ENCODE measurements at regions not wholly inside any gene's neighbourhood (a gene's known extent, or its start where the extent isn't known, plus 50 kb on each side); places are given as distances from the start of the nearest gene placed in this dataset.

DNA sequence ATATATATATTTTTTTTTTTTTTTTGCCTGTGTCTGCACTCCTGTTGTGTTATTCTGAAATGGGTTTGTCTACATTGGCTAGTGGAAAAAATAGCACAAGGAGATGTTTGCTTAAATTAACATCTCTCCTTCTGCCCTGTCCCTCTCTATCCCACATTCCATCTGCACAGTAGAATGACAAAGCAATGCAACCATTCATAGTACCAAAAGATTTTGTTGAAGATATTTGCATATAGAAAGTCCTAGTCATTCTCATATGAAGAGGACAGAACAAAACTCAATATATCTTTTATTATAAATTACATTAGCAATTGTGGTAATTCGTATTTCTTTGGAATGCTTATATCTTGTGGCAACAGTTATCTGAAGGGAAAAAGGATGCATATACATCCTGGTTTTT, 88.3 kb upstream of the AGA start (continued):
- TF ChIP-seq, protein P1, sequence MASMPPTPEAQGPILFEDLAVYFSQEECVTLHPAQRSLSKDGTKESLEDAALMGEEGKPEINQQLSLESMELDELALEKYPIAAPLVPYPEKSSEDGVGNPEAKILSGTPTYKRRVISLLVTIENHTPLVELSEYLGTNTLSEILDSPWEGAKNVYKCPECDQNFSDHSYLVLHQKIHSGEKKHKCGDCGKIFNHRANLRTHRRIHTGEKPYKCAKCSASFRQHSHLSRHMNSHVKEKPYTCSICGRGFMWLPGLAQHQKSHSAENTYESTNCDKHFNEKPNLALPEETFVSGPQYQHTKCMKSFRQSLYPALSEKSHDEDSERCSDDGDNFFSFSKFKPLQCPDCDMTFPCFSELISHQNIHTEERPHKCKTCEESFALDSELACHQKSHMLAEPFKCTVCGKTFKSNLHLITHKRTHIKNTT (CRISPR knock-in tag; IDR thresholded peaks at IDR 0.05) = no peak
- TF ChIP-seq FOXK2 (IDR thresholded peaks at IDR 0.05) = no peak
- TF ChIP-seq, protein P2, sequence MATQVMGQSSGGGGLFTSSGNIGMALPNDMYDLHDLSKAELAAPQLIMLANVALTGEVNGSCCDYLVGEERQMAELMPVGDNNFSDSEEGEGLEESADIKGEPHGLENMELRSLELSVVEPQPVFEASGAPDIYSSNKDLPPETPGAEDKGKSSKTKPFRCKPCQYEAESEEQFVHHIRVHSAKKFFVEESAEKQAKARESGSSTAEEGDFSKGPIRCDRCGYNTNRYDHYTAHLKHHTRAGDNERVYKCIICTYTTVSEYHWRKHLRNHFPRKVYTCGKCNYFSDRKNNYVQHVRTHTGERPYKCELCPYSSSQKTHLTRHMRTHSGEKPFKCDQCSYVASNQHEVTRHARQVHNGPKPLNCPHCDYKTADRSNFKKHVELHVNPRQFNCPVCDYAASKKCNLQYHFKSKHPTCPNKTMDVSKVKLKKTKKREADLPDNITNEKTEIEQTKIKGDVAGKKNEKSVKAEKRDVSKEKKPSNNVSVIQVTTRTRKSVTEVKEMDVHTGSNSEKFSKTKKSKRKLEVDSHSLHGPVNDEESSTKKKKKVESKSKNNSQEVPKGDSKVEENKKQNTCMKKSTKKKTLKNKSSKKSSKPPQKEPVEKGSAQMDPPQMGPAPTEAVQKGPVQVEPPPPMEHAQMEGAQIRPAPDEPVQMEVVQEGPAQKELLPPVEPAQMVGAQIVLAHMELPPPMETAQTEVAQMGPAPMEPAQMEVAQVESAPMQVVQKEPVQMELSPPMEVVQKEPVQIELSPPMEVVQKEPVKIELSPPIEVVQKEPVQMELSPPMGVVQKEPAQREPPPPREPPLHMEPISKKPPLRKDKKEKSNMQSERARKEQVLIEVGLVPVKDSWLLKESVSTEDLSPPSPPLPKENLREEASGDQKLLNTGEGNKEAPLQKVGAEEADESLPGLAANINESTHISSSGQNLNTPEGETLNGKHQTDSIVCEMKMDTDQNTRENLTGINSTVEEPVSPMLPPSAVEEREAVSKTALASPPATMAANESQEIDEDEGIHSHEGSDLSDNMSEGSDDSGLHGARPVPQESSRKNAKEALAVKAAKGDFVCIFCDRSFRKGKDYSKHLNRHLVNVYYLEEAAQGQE (IDR thresholded peaks at IDR 0.05; ENCODE audit: borderline replicate concordance in 1 of 2, low read depth in 1 of 2, low read length in 2 of 2) = no peak
- TF ChIP-seq ZNF850 (CRISPR knock-in tag; conservative IDR thresholded peaks at IDR 0.05) = no peak
- no peak for TF ChIP-seq BCLAF1 (IDR thresholded peaks at IDR 0.05)
- no peak for TF ChIP-seq SOX5 (CRISPR knock-in tag; IDR thresholded peaks at IDR 0.05; ENCODE audit: borderline replicate concordance)
- no peak for TF ChIP-seq ZEB1 (IDR thresholded peaks at IDR 0.05; ENCODE audit: insufficient replicate concordance, low read depth)
- no peak for TF ChIP-seq IKZF4 (CRISPR knock-in tag; IDR thresholded peaks at IDR 0.05; ENCODE audit: borderline replicate concordance, low read depth, not compliant biosample characterization)
- no peak for TF ChIP-seq ZSCAN22 (CRISPR knock-in tag; IDR thresholded peaks at IDR 0.05)
- no peak for TF ChIP-seq HDAC2 (CRISPR knock-in tag; IDR thresholded peaks at IDR 0.05)
- TF ChIP-seq NFKB2 (CRISPR knock-in tag; IDR thresholded peaks at IDR 0.05; ENCODE audit: borderline replicate concordance) = no peak
- no peak for TF ChIP-seq ZNF543 (CRISPR knock-in tag; IDR thresholded peaks at IDR 0.05)
- no peak for TF ChIP-seq YY1 (IDR thresholded peaks at IDR 0.05; ENCODE audit: insufficient read depth, insufficient replicate concordance, low read depth, low read length)
- TF ChIP-seq DNMT1 (CRISPR knock-in tag; IDR thresholded peaks at IDR 0.05) = no peak
- TF ChIP-seq ZBTB4 (CRISPR knock-in tag; IDR thresholded peaks at IDR 0.05; ENCODE audit: borderline replicate concordance) = no peak

Measured in HepG2 (cell line).